Tibial nerve (tissue), 3 donors: ENCODE measurements at regions not wholly inside any gene's neighbourhood (a gene's known extent, or its start where the extent isn't known, plus 50 kb on each side); places are given as distances from the start of the nearest gene placed in this dataset.

ENCODE experiments used
- CTCF ChIP-seq, 5 experiments: fragments of 200-600 bp in 3 of 5; fragments of 450-650 bp in 2 of 5; sonication (generic) in 3 of 5; IDR thresholded peaks; one replicate each; pipeline ENCODE4 v1.5.1; 2016 to 2019; ENCODE audit warnings: antibody characterized with exemption in 5 of 5, mild to moderate bottlenecking in 3 of 5, moderate library complexity in 2 of 5
- POLR2A ChIP-seq, 2 donors: fragments of 450-650 bp; IDR thresholded peaks; one replicate each; pipeline ENCODE4 v1.6.1; 2017; ENCODE audit warnings: antibody characterized with exemption in 2 of 2, mild to moderate bottlenecking in 2 of 2, moderate library complexity in 2 of 2

- TF ChIP-seq CTCF (IDR thresholded peaks at IDR 0.05) (no peak), POLR2A (IDR thresholded peaks at IDR 0.05) (no peak)
Observed at GRCh38 chr12:17975763-17976162, 114.2 kb downstream of the RERGL start.
